ENCODE measurements at regions not wholly inside any gene's neighbourhood (a gene's known extent, or its start where the extent isn't known, plus 50 kb on each side); places are given as distances from the start of the nearest gene placed in this dataset.

GRCh38 chr5:113824307-113824706 is 310.8 kb downstream of the YTHDC2 start (continued):
- no peak for TF ChIP-seq POU6F1 (CRISPR knock-in tag; IDR thresholded peaks at IDR 0.05; ENCODE audit: borderline replicate concordance, low read depth)

- TF ChIP-seq ISL1 (CRISPR knock-in tag; IDR thresholded peaks at IDR 0.05) (no peak), ESRRG (CRISPR knock-in tag; IDR thresholded peaks at IDR 0.05) (no peak), ZNF70 (CRISPR knock-in tag; IDR thresholded peaks at IDR 0.05) (no peak), CSRNP3 (CRISPR knock-in tag; IDR thresholded peaks at IDR 0.05) (no peak), ZFP30 (CRISPR knock-in tag; IDR thresholded peaks at IDR 0.05) (no peak), GLIS3 (CRISPR knock-in tag; IDR thresholded peaks at IDR 0.05) (no peak), ARNTL (CRISPR knock-in tag; IDR thresholded peaks at IDR 0.05; ENCODE audit: borderline replicate concordance, low read depth) (no peak), CSDC2 (CRISPR knock-in tag; IDR thresholded peaks at IDR 0.05) (no peak), BACH2 (CRISPR knock-in tag; IDR thresholded peaks at IDR 0.05; ENCODE audit: borderline replicate concordance) (no peak), ZC3H10 (CRISPR knock-in tag; IDR thresholded peaks at IDR 0.05) (no peak), OSR1 (CRISPR knock-in tag; IDR thresholded peaks at IDR 0.05) (no peak), POU6F1 (CRISPR knock-in tag; IDR thresholded peaks at IDR 0.05; ENCODE audit: borderline replicate concordance, low read depth) (no peak), TSHZ2 (CRISPR knock-in tag; IDR thresholded peaks at IDR 0.05) (no peak), ZNF565 (CRISPR knock-in tag; conservative IDR thresholded peaks at IDR 0.05; ENCODE audit: low read depth) (no peak), TOX (CRISPR knock-in tag; IDR thresholded peaks at IDR 0.05; ENCODE audit: borderline replicate concordance) (no peak), RARB (CRISPR knock-in tag; IDR thresholded peaks at IDR 0.05) (no peak)
- ATAC-seq = no peak
Measured at GRCh38 chr5:113825176-113825575, 311.7 kb downstream of the YTHDC2 start.

GRCh38 chr5:113846941-113847340 is 333.4 kb downstream of the YTHDC2 start:
- no peak for ATAC-seq
- TF ChIP-seq PPARA (CRISPR knock-in tag; IDR thresholded peaks at IDR 0.05; ENCODE audit: borderline replicate concordance) (no peak), ZNF70 (CRISPR knock-in tag; IDR thresholded peaks at IDR 0.05) (no peak), ZFP30 (CRISPR knock-in tag; IDR thresholded peaks at IDR 0.05) (no peak), PATZ1 (CRISPR knock-in tag; IDR thresholded peaks at IDR 0.05; ENCODE audit: borderline replicate concordance) (no peak), CSRNP3 (CRISPR knock-in tag; IDR thresholded peaks at IDR 0.05) (no peak), ZNF8 (CRISPR knock-in tag; IDR thresholded peaks at IDR 0.05) (no peak), ESRRG (CRISPR knock-in tag; IDR thresholded peaks at IDR 0.05) (no peak), ZNF565 (CRISPR knock-in tag; conservative IDR thresholded peaks at IDR 0.05; ENCODE audit: low read depth) (no peak), TSHZ2 (CRISPR knock-in tag; IDR thresholded peaks at IDR 0.05) (no peak), CREB5 (CRISPR knock-in tag; IDR thresholded peaks at IDR 0.05; ENCODE audit: low read depth) (no peak)

Measured in SK-N-SH treated with all-trans-retinoic acid at 6 μM for 48 hours (cell line).